NCI-H82 treated with DMSO at 0.1 percent for 48 hours (cell line): ENCODE measurements at regions not wholly inside any gene's neighbourhood (a gene's known extent, or its start where the extent isn't known, plus 50 kb on each side); places are given as distances from the start of the nearest gene placed in this dataset.
"Not testable (repeated sequence)": the region's sequence is repeated elsewhere in the genome, so short reads cannot be mapped to it uniquely, and the experiment has no call there.

Source experiments
- DNase-seq: peaks from one replicate; lab custom pipeline; 2025; ENCODE audit not compliant: unreplicated experiment; lab: John Stamatoyannopoulos, UW

DNA sequence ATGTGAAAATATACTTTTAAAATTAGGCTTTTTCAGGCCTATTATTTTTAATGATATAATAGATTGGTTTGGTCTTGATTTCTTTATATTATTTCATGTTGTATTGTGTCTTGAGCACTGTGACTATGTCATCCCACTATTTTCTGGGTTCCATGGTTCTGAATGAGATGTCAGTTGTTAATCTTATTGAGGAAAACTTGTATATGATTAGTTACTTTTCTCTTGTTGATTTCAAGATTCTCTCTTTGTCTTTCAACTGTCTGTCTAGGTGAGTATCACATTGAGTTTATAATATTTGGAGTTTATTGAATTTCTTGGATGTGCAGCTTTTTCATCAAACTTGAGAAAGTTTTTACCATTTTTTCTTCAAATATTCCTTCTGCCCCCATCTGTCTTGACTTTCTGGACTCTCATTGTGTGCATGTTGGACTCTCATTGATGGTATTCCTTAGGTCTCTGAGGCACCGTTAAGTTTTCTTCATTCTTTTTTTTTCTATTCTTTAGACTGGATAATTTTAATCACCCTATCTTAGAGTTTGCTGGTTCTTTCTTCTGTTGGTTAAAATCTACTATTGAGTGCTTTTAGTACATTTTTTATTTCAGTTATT lies 175.8 kb downstream of the TMEM167A start:
- DNase-seq: no peak

DNA sequence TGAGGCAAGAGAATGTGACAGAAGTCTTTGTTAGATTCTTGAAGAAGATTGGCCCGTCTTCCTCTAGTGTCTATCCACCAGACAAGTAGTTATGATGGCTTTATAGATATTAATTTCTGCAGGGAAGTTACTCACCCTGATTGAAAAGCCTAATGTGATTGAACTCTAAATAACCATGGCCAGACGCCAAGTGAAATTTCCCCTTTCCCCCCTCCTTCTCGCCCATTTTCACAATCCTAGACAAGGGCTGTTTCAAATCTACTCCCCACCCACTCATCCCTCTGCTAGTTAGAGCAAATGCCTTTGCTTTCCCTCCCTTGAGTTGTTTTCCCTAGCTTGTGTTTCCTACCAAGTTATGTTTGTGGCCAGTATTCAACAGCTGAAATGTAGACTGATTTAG lies 182.5 kb downstream of the TMEM167A start:
- no peak for DNase-seq

- DNase-seq: no peak
Measured at GRCh38 chr5:82889088-82889487, 188.1 kb downstream of the TMEM167A start.

GRCh38 chr5:82886911-82887310 lies 190.3 kb downstream of the TMEM167A start:
- no peak for DNase-seq

- DNase-seq: no peak
Measured at GRCh38 chr5:82885627-82886389, 191.4 kb downstream of the TMEM167A start.

GRCh38 chr5:82884821-82885471 lies 192.2 kb downstream of the TMEM167A start:
- no peak for DNase-seq

DNA sequence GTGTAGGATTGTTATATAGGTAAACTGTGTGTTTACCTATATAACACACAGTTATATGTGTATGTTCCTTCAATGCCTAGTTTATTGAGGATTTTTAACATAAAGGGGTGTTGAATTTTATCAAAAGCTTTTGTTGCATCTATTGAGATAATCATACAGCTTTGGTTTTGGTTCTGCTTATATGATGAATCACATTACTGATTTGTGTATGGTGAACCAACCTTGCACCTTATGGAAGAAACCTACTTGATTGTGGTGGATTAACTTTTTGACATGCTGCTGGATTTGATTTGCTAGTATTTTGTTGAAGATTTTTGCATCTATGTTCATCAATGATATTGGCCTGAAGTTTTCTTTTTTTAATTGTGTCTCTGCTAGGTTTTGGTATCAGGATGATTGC lies 194.9 kb downstream of the TMEM167A start:
- DNase-seq: no peak

DNA sequence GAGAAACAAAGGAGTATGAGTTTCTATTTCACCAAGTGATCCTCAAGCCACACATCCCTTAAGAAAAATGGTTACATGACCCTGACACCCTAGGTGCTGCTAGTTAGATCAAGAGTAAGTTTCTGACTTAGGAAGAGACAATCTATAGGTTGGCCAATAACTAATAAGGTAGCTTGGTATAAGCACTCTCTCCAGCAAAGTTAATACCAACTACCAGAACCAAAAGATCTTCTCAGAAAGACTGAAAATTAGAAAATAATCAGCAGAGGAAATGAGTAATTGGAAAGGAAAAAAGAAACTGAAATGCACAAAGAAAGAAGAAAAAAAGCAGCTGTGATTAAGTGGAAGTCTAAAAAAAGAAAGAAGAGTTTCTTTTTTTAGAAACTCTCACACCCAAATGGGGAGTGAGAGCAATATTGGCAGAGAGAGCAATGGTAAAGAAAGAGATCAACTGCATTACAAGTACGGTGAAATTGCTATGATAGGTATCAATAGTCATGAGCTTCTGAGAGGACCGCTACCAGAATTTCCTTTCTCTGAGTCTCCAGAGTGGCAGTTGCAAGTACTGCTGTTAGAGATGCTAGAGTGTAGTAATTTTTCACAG lies 195.5 kb downstream of the TMEM167A start:
- no peak for DNase-seq

- DNase-seq: no peak
Measured at GRCh38 chr5:82879089-82879488, 198.1 kb downstream of the TMEM167A start.

- DNase-seq: no peak
Measured at GRCh38 chr5:82873452-82873851, 203.7 kb downstream of the TMEM167A start.

- not testable (repeated sequence) for DNase-seq
Measured at GRCh38 chr5:82872321-82873288, 204.6 kb downstream of the TMEM167A start.

GRCh38 chr5:82865625-82866024 lies 211.6 kb downstream of the TMEM167A start:
- DNase-seq: no peak

DNA sequence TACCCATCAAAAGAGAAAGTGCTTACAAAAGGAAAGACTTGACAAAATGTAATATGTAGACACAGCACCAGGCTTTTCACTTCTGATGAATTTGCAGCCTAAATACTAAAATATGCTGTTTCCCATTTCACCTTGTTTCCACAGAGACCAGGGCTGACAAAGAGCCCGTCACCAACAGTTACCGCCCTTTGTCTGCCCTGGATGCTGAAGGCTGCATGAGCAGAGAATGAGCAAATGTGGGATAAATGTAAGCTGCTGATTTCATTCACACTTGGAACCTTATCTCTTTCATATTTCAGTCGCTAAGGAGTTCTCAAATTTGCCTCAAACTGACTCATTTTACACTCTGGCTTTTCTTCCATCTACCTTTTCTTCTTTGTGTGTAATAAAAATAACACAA lies 213.9 kb downstream of the TMEM167A start:
- no peak for DNase-seq

DNA sequence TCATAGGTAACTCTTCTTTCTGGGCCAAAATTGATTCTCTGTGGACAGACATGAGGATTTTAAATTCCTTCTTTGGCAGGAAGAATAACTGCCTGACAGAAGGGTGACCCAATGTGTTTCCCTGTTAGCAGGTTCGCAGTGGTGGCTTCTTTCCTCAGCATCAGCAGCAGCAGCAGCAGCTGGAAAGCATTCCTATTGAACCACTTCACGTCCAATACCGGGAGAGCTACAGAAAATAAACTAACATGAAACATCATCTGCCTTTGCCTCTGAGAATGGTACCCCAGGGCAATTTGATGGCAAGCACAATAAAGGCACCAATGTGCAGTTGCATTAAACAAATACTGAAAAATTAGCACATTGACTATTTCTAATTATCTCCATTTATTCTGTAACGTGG lies 214.5 kb downstream of the TMEM167A start:
- DNase-seq: no peak

GRCh38 chr5:82862261-82862660 lies 214.9 kb downstream of the TMEM167A start:
- DNase-seq: no peak

DNA sequence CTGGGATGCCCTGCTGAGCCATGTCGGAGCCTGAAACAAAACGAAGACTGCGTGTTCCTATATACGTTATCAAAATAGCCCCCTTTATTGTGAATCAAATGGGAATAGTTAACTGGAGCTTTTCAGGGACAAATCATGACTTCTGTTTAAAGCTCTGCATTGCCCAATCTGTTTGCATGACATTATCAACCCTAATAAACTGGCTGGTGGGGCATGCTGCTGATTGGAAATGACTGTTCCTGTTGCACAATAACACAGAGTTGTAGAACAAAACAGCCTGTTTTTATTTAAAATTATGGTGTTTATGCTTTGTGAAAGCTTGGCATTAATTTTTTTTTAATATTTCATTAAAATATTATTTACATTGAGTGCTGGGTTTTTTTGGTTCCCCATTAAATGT lies 215.5 kb downstream of the TMEM167A start:
- DNase-seq: no peak

DNA sequence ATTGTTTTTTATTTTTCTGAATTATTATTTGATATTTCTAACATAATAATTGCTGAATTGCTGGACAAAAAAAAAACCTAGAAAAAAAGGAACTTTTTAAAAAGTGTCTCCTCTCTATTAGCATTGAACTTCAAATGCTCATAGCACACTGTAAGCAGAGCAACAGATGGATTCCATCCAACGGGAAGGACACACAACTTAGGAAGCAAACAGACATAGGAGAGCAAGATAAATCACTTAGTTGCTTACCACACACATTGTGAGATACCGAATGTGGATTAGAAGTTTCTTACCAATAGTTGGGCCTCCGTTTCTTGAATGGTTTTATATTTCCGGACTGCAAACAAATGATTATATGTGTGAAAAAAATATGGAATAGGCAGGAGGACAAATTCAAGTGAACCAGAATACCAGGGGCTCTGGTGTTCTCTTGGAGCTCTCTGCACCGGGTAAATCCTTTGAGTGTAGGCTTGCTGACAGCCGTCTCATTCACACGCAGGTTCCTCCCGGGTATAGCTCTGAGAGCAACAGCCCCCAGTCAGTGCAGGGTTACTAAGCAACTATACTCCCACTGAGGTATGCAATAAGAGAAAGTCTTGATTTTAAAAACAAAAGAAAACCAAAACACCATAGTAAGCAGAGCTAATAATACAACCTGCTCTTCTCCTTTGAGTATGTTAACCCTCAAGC lies 217.6 kb downstream of the TMEM167A start:
- DNase-seq: no peak

GRCh38 chr5:82858151-82859025 lies 218.8 kb downstream of the TMEM167A start:
- DNase-seq: no peak

DNA sequence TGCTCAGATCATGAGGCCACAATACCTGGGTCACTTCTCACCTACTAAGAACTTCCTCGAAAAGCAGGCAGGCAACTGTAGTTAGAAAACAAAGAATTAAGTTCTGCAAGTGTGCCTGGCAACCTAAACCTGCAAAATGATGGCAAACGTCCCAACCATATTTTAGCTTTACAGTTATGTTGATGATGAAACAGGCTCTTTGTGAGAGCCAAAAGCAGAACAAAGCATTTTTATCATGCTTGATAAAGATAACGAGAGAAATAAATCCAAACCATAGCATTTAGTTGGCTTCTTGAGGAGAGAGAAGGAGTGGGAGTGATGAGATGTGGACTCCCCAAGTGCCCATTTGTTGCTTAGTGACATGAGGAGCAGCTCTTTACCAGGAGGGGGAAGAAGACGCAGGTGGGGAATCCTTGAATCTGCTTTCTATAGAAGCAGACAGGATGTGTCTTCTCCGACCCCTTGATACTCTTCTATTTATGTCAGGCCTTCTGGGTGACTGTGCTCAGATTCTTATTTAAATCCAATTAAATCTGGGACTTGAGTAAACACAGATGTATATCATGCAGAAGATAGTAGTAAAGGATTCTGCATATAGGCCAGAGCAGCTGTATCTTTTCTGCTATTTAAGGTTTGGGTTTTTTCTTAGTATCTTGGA lies 221.2 kb downstream of the TMEM167A start:
- peak; percentile 44 for DNase-seq
